SH-SY5Y (cell line): ENCODE measurements at regions not wholly inside any gene's neighbourhood (a gene's known extent, or its start where the extent isn't known, plus 50 kb on each side); places are given as distances from the start of the nearest gene placed in this dataset.

Experiments
- GATA2 ChIP-seq: IDR thresholded peaks from 2 replicates; pipeline ENCODE4 v1.6.1; 2011; ENCODE audit warnings: mild to moderate bottlenecking, low read depth, low read length
- GATA3 ChIP-seq: IDR thresholded peaks from 2 replicates; pipeline ENCODE4 v1.6.1; 2011; ENCODE audit warnings: low read depth, mild to moderate bottlenecking, low read length, moderate library complexity

DNA sequence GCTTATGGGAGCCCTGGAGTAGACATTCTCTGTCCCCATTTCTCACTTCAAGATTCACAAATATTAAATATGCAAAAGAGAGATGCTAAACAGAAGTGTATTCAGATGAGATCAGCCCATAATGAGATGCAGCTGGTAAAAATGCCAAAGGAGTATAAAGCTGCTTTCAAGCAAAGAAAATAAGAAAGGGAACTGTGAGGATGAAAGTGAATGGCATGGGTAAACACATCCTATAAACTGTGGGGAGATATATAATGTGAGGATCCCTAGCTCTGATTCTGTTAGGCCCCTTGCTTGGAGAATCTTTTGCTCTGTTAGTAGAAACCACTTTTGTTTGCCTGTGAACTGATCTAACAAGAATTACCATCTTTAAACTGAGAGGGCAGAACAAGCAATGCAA, 396.6 kb downstream of the SOX2 start:
- TF ChIP-seq GATA2 (no peak), GATA3 (no peak)
